PC-9 (cell line): ENCODE measurements at regions not wholly inside any gene's neighbourhood (a gene's known extent, or its start where the extent isn't known, plus 50 kb on each side); places are given as distances from the start of the nearest gene placed in this dataset.

Experiments used
- BruUV-seq: library from RNA; stranded (reverse); fragments of 400-500 nt; replicated peaks from 2 replicates; lab custom pipeline; 2021; lab: Mats Ljungman, UMichigan
- CTCF ChIA-PET: fragments of 300-600 bp; sonication (Branson Sonifier 250); formaldehyde crosslinking; loops from one replicate; lab custom pipeline; 2022; ENCODE audit warnings: antibody characterized with exemption; lab: Charles Lee
- POLR2A ChIA-PET: fragments of 300-600 bp; sonication (Branson Sonifier 250); formaldehyde crosslinking; loops from one replicate; lab custom pipeline; 2022; ENCODE audit warnings: antibody characterized with exemption; ENCODE audit not compliant: unreplicated experiment; lab: Charles Lee
- DNase-seq, 2 experiments: peaks; one replicate each; pipeline versions ENCODE4 v3.0.0 to v3.0.0-alpha.2; 2015 to 2022; ENCODE audit warnings: mixed read lengths in 1 of 2
- H2AFZ ChIP-seq: fragments of 200-600 bp; sonication (generic); 2 replicates; pipeline ENCODE4 v1.8.1; 2017; ENCODE audit warnings: antibody characterized with exemption
- H3F3A ChIP-seq: fragments of 200-600 bp; sonication (generic); 2 replicates; pipeline ENCODE4 v1.8.1; 2017; ENCODE audit warnings: antibody characterized with exemption, mild to moderate bottlenecking, low read depth; ENCODE audit not compliant: insufficient read depth
- H3K27ac ChIP-seq: fragments of 200-600 bp; sonication (generic); 2 replicates; pipeline ENCODE4 v1.6.1; 2016; ENCODE audit warnings: mixed run types
- H3K27me3 ChIP-seq: fragments of 200-600 bp; sonication (generic); 2 replicates; pipeline ENCODE4 v1.6.1; 2016; ENCODE audit warnings: low read depth, mixed run types; ENCODE audit not compliant: insufficient read depth
- H3K36me3 ChIP-seq: fragments of 200-600 bp; sonication (generic); 2 replicates; pipeline ENCODE4 v1.6.1; 2016; ENCODE audit warnings: low read depth, mixed run types
- H3K4me1 ChIP-seq: fragments of 200-600 bp; sonication (generic); replicated peaks from 2 replicates; pipeline ENCODE4 v1.6.1; 2016; ENCODE audit warnings: mixed run types; ENCODE audit not compliant: insufficient read depth
- H3K4me2 ChIP-seq: fragments of 200-600 bp; sonication (generic); 2 replicates; pipeline ENCODE4 v1.6.1; 2017; ENCODE audit warnings: mixed run types
- H3K4me3 ChIP-seq: fragments of 200-600 bp; sonication (generic); 2 replicates; pipeline ENCODE4 v1.6.1; 2016; ENCODE audit warnings: mixed run types
- H3K79me2 ChIP-seq: fragments of 200-600 bp; sonication (generic); 2 replicates; pipeline ENCODE4 v1.6.1; 2017; ENCODE audit warnings: low read depth, mixed run types
- H3K9me2 ChIP-seq: fragments of 200-600 bp; sonication (generic); 2 replicates; pipeline ENCODE4 v1.8.1; 2017; ENCODE audit warnings: mild to moderate bottlenecking; ENCODE audit not compliant: insufficient read depth
- H3K9me3 ChIP-seq: fragments of 200-600 bp; sonication (generic); 2 replicates; pipeline ENCODE4 v1.8.1; 2016; ENCODE audit warnings: low read depth; ENCODE audit not compliant: insufficient read depth
- H4K20me1 ChIP-seq: fragments of 200-600 bp; sonication (generic); 2 replicates; pipeline ENCODE4 v1.8.1; 2017; ENCODE audit not compliant: insufficient read depth
- EZH2 ChIP-seq: fragments of 200-600 bp; sonication (generic); IDR thresholded peaks from 2 replicates; pipeline ENCODE4 v1.8.0; 2017; ENCODE audit warnings: antibody characterized with exemption, low read depth
- intact Hi-C: fragments of 100-400 bp; cut with micrococcal nuclease; formaldehyde crosslinking; loops from one replicate; pipeline ENCODE4 v1.10.0; 2022; ENCODE audit not compliant: unreplicated experiment
- TF ChIP-seq, protein P1 (sequence below): fragments of 200-600 bp; sonication (generic); conservative IDR thresholded peaks from 2 replicates; pipeline ENCODE4 v1.6.1; 2017; ENCODE audit warnings: mixed run types, antibody characterized with exemption, mild to moderate bottlenecking, moderate library complexity

DNA sequence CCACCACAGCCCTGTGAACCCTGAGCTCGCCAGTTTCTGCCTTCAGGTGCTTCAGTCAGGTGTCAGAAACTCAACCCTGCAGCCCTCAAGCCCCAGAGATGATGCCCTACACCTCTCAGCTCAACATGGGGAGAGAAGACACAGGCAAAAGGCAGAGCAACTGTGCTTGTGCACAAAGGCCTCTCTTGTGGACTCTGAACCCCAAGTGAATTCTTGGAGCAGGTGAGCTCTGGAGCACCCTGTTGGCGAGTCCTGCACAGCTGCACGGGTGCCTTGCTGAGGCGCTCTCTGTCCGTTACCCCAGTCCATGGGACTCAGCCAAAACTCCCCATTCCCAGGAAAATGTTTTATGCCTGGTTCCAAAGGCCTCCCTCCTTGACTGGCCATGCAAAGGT, 197.0 kb downstream of the KLF13 start:
- Histone ChIP-seq H3K4me3 (no peak overlapping the region), H3K9me2 (no peaks in the 10 kb centered on the region), H3K4me1 (no peaks in the 10 kb centered on the region), H2AFZ (no peak overlapping the region), H3K79me2 (no peaks in the 10 kb centered on the region), H3K36me3 (no peaks in the 10 kb centered on the region), H4K20me1 (no peaks in the 10 kb centered on the region), H3K27me3 (peaks cover 29% of the 10 kb centered on the region), H3K9me3 (no peaks in the 10 kb centered on the region), H3K4me2 (no peak overlapping the region), H3K27ac (no peak overlapping the region), H3F3A (no peaks in the 10 kb centered on the region)
- BruUV-seq: no TSS peak
- DNase-seq: no peak
- POLR2A ChIA-PET: no interaction called here
- CTCF ChIA-PET: no interaction called here
- intact Hi-C loops: no loop called here
- TF ChIP-seq, protein P1, sequence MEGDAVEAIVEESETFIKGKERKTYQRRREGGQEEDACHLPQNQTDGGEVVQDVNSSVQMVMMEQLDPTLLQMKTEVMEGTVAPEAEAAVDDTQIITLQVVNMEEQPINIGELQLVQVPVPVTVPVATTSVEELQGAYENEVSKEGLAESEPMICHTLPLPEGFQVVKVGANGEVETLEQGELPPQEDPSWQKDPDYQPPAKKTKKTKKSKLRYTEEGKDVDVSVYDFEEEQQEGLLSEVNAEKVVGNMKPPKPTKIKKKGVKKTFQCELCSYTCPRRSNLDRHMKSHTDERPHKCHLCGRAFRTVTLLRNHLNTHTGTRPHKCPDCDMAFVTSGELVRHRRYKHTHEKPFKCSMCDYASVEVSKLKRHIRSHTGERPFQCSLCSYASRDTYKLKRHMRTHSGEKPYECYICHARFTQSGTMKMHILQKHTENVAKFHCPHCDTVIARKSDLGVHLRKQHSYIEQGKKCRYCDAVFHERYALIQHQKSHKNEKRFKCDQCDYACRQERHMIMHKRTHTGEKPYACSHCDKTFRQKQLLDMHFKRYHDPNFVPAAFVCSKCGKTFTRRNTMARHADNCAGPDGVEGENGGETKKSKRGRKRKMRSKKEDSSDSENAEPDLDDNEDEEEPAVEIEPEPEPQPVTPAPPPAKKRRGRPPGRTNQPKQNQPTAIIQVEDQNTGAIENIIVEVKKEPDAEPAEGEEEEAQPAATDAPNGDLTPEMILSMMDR: no peak
- TF ChIP-seq EZH2: no peak

GRCh38 chr15:31525185-31525695, 198.6 kb downstream of the KLF13 start:
- H2AFZ ChIP-seq: no peak overlapping the region
- CTCF ChIA-PET: no interaction called here

DNA sequence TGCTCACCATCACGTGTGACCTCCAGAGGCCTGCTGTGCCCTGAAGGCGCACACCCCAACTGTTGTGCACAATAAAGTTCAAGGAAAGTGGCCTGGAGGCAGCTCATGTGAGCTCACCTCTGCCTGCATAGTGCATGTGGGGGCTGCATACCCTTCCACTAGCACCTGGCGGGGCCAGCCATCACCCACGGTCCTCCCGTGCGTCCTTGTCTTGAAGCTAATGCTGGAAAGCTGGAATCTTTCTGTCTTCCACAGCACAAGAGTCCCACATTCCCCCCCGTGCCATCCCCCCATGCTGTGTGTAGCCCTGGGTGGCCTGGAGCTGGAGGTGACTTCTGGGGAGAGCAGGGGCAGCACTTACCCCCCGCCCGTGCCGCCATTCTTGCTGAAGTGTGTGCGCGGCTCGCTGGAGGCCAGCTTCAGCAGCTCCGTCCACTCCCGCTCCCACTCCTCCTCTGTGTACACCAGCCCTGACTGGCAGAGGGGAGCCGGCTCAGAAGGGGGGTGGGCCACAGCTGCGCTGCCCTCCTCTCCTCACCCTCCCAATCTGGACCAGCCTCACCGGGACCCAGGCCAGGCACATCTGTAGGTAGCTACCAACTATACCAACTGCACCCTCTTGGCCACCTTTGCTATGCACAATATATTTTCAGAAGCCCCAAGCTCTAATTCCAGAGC, 199.5 kb downstream of the KLF13 start:
- H3K79me2 ChIP-seq: no peaks in the 10 kb centered on the region
- no peak overlapping the region for H2AFZ ChIP-seq
- no peak overlapping the region for H3K27ac ChIP-seq
- BruUV-seq: no TSS peak
- H3K4me3 ChIP-seq: no peak overlapping the region
- no peaks in the 10 kb centered on the region for H3K4me1 ChIP-seq
- ChIA-PET CTCF (no interaction called here), POLR2A (no interaction called here)
- no peaks in the 10 kb centered on the region for H3K9me3 ChIP-seq
- H3K9me2 ChIP-seq: no peaks in the 10 kb centered on the region
- no peaks in the 10 kb centered on the region for H3K36me3 ChIP-seq
- H4K20me1 ChIP-seq: no peaks in the 10 kb centered on the region
- peaks cover 23% of the 10 kb centered on the region; the same call in 1 of the 2 replicates for H3K27me3 ChIP-seq
- H3F3A ChIP-seq: no peaks in the 10 kb centered on the region
- intact Hi-C loops: no loop called here
- no peak for DNase-seq
- H3K4me2 ChIP-seq: no peak overlapping the region
- no peak for TF ChIP-seq EZH2
- TF ChIP-seq, protein P1: no peak

More at GRCh38 chr15:31525185-31525695, 198.6 kb downstream of the KLF13 start:
- no peaks in the 10 kb centered on the region for H4K20me1 ChIP-seq
- no peaks in the 10 kb centered on the region for H3F3A ChIP-seq
- no peak overlapping the region for H3K4me3 ChIP-seq
- H3K4me1 ChIP-seq: no peaks in the 10 kb centered on the region
- no peak overlapping the region for H3K27ac ChIP-seq
- intact Hi-C loops: no loop called here
- POLR2A ChIA-PET: no interaction called here
- no peaks in the 10 kb centered on the region for H3K9me2 ChIP-seq
- no peaks in the 10 kb centered on the region for H3K36me3 ChIP-seq
- no TSS peak for BruUV-seq
- H3K27me3 ChIP-seq: peaks cover 26% of the 10 kb centered on the region
- TF ChIP-seq, protein P1: no peak
- no peak for TF ChIP-seq EZH2
- DNase-seq: no peak
- H3K4me2 ChIP-seq: no peak overlapping the region
- H3K79me2 ChIP-seq: no peaks in the 10 kb centered on the region
- no peaks in the 10 kb centered on the region for H3K9me3 ChIP-seq
